Ovary (tissue), 7 donors: ENCODE measurements at regions not wholly inside any gene's neighbourhood (a gene's known extent, or its start where the extent isn't known, plus 50 kb on each side); places are given as distances from the start of the nearest gene placed in this dataset.

Source experiments
- DNase-seq, 5 donors: peaks; one replicate each; pipeline ENCODE4 v3.0.0-alpha.2; 2019 to 2020
- H3K27ac ChIP-seq, 2 donors: fragments of 200-600 bp; one replicate each; pipeline versions ENCODE4 v1.5.1 to v1.8.0; 2019 to 2022
- H3K27me3 ChIP-seq: fragments of 200-600 bp; one replicate; pipeline ENCODE4 v1.8.0; 2022
- H3K36me3 ChIP-seq: fragments of 200-600 bp; sonication (generic); one replicate; pipeline ENCODE4 v1.5.1; 2019
- H3K4me1 ChIP-seq: one replicate; pipeline ENCODE4 v1.8.1; 2013; ENCODE audit warnings: mild to moderate bottlenecking, moderate library complexity; ENCODE audit not compliant: insufficient read depth
- H3K4me3 ChIP-seq: fragments of 200-600 bp; sonication (generic); one replicate; pipeline ENCODE4 v1.5.1; 2017
- H3K9me3 ChIP-seq, 2 donors: fragments of 200-600 bp in 1 of 2; sonication (generic) in 1 of 2; one replicate each; pipeline versions ENCODE4 v1.5.1 to v1.8.1; 2013 to 2019; ENCODE audit warnings: mild to moderate bottlenecking in 1 of 2, moderate library complexity in 1 of 2
- EP300 ChIP-seq: sonication (generic); formaldehyde crosslinking; IDR thresholded peaks from one replicate; pipeline ENCODE4 v1.6.1; 2017; ENCODE audit warnings: antibody characterized with exemption
- POLR2A ChIP-seq: fragments of 450-650 bp; IDR thresholded peaks from one replicate; pipeline ENCODE4 v1.6.1; 2017; ENCODE audit warnings: antibody characterized with exemption, mild to moderate bottlenecking, moderate library complexity
- WGBS, 3 donors: extraction: QIAGEN DNeasy Blood & Tissue Kit in 1 of 3; methylation state at CpG; one replicate each; pipeline versions ENCODE4 v1.1.5 to v1.1.7; 2013 to 2017; 5-methylcytosine and 5-hydroxymethylcytosine counted together
- intact Hi-C, 4 donors: fragments of 100-400 bp; cut with DNase I; formaldehyde crosslinking; loops; one replicate each; pipeline versions ENCODE4 v1.11.0 to v1.15.1; 2022 to 2023
- TF ChIP-seq, protein P1 (sequence below), 3 donors: fragments of 450-650 bp in 2 of 3; fragments of 200-600 bp in 1 of 3; IDR thresholded peaks; one replicate each; pipeline versions ENCODE4 v1.5.1 to v1.8.0; 2016 to 2022; ENCODE audit warnings: antibody characterized with exemption in 3 of 3, mild to moderate bottlenecking in 1 of 3
- donor health status: DM: no; HTN: no; CAD: no; lungs with moderate emphysema.
- donor health status: DM: no; HTN: no; CAD: no.
- donor health status: Bipolar disorder and iron deficiency.
- donor health status: DM: no; HTN: no; CAD: no.
- donor health status: DM: yes; HTN: yes; CAD: no.

DNA sequence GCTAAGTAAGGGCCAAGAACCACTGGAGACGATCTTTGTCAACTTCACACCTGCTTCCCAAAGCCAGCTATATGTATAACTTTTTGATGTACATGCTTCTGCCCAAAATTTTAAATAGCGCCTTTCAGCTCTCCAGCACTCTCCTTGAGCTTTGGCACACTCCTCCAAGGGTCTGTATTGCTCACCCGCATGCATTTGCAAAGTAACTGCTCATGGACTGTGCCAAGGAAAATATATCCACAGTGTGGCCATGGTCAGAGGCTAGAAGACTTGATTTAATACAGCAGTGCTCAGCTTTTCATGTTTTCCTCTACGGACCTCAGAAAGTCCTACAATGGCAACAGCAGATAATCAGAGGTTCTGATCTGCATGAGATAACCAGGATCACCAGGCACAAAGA lies 550.1 kb downstream of the SOX6 start:
- 87 to 90% (median 87%) methylated on average over 4 of the region's 4 CpGs for WGBS, 3 donors
- no peak for TF ChIP-seq POLR2A
- TF ChIP-seq, protein P1, sequence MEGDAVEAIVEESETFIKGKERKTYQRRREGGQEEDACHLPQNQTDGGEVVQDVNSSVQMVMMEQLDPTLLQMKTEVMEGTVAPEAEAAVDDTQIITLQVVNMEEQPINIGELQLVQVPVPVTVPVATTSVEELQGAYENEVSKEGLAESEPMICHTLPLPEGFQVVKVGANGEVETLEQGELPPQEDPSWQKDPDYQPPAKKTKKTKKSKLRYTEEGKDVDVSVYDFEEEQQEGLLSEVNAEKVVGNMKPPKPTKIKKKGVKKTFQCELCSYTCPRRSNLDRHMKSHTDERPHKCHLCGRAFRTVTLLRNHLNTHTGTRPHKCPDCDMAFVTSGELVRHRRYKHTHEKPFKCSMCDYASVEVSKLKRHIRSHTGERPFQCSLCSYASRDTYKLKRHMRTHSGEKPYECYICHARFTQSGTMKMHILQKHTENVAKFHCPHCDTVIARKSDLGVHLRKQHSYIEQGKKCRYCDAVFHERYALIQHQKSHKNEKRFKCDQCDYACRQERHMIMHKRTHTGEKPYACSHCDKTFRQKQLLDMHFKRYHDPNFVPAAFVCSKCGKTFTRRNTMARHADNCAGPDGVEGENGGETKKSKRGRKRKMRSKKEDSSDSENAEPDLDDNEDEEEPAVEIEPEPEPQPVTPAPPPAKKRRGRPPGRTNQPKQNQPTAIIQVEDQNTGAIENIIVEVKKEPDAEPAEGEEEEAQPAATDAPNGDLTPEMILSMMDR (IDR thresholded peaks at IDR 0.05) = no peak
- no peak for TF ChIP-seq EP300
- H3K9me3 ChIP-seq = no peaks in the 10 kb centered on the region
- H3K4me3 ChIP-seq = no peak overlapping the region
- H3K4me1 ChIP-seq = no peaks in the 10 kb centered on the region
- H3K27ac ChIP-seq = no peak overlapping the region
- DNase-seq = no peak
- H3K36me3 ChIP-seq = no peaks in the 10 kb centered on the region
- H3K27me3 ChIP-seq = no peaks in the 10 kb centered on the region
- intact Hi-C loops = no loop called here

DNA sequence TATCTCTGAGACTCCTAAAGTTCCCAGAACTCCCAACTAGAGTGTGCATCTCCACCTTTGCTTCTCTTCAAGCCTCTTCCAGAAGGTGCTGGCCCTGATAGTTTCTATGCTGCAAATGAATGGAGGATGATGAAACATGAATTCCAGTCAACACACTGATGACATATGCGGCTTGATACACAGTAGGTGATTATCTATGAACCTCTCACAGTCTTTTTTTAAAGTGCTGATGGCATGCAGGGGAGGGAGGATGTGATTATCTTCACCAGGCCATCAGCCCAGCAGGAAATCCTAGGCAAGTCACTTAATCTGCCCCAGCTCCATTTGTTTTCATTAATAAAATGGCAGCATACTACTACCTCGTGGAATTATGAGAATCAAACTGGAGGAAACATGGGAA lies 548.5 kb downstream of the SOX6 start:
- Histone ChIP-seq H3K36me3 (no peaks in the 10 kb centered on the region), H3K9me3 (no peaks in the 10 kb centered on the region), H3K27ac (no peak overlapping the region), H3K4me3 (no peak overlapping the region), H3K4me1 (no peaks in the 10 kb centered on the region), H3K27me3 (no peaks in the 10 kb centered on the region)
- intact Hi-C loops = no loop called here
- no peak for TF ChIP-seq EP300
- TF ChIP-seq POLR2A = no peak
- TF ChIP-seq, protein P1 (IDR thresholded peaks at IDR 0.05) = no peak
- DNase-seq = no peak
- 84 to 89% (median 85%) methylated on average over 2 of the region's 2 CpGs for WGBS, 3 donors

DNA sequence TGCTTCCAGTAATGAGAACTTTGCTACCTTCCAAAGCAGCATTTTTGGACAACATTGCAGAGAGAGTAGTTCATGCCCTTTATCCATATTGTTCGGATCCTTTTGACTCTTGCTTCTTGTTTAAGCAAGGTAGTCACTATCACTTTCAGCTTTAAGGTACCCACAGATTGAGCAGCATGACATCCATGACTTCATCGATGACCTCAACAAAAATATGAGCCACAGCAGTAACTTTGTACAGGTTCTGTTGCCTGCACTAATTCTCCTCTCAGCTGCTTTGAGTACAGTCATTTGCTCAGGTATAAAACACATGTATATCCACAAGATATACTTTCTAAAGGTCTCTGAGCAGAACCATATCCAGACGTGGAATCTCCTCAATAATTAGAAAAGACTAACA lies 546.3 kb downstream of the SOX6 start:
- no peak overlapping the region for H3K27ac ChIP-seq
- DNase-seq = no peak
- no peak for TF ChIP-seq EP300
- TF ChIP-seq, protein P1 (IDR thresholded peaks at IDR 0.05) = no peak
- no peak for TF ChIP-seq POLR2A
- no peaks in the 10 kb centered on the region for H3K27me3 ChIP-seq
- no peak overlapping the region for H3K4me3 ChIP-seq
- intact Hi-C loops = no loop called here
- no peaks in the 10 kb centered on the region for H3K4me1 ChIP-seq
- no peaks in the 10 kb centered on the region for H3K9me3 ChIP-seq
- 83 to 89% (median 85%) methylated on average over 3 of the region's 3 CpGs for WGBS, 3 donors
- H3K36me3 ChIP-seq = no peaks in the 10 kb centered on the region

DNA sequence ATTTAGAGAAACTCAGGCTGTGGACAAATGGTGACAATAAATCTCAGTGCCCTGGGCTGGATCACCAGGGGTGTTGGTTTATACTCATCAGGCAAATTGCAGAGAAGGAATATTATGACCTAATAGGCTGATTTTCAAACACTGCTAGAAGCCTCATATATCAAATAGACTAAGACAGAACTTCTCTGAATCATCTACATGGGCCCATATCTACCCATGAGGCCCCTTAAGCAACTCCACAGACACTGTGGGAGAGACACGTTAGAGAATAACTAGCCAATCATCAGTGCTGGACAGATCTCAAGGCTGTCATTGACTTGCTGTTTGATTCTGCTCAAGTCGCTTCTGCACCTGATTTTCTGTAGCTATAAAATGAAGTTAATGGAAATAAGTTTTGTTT lies 545.8 kb downstream of the SOX6 start:
- no peak for DNase-seq
- 50 to 62% (median 55%) methylated on average over 2 of the region's 2 CpGs for whole genome bisulfite sequencing, 3 donors
- intact Hi-C loops = no loop called here
- H3K27me3 ChIP-seq = no peaks in the 10 kb centered on the region
- TF ChIP-seq, protein P1 (IDR thresholded peaks at IDR 0.05) = no peak
- TF ChIP-seq POLR2A (no peak), EP300 (no peak)
- H3K4me1 ChIP-seq = peaks cover 2% of the 10 kb centered on the region
- no peaks in the 10 kb centered on the region for H3K36me3 ChIP-seq
- no peak overlapping the region for H3K4me3 ChIP-seq
- H3K9me3 ChIP-seq = no peaks in the 10 kb centered on the region
- H3K27ac ChIP-seq = no peak overlapping the region
